ENCODE measurements at regions not wholly inside any gene's neighbourhood (a gene's known extent, or its start where the extent isn't known, plus 50 kb on each side); places are given as distances from the start of the nearest gene placed in this dataset.

DNA sequence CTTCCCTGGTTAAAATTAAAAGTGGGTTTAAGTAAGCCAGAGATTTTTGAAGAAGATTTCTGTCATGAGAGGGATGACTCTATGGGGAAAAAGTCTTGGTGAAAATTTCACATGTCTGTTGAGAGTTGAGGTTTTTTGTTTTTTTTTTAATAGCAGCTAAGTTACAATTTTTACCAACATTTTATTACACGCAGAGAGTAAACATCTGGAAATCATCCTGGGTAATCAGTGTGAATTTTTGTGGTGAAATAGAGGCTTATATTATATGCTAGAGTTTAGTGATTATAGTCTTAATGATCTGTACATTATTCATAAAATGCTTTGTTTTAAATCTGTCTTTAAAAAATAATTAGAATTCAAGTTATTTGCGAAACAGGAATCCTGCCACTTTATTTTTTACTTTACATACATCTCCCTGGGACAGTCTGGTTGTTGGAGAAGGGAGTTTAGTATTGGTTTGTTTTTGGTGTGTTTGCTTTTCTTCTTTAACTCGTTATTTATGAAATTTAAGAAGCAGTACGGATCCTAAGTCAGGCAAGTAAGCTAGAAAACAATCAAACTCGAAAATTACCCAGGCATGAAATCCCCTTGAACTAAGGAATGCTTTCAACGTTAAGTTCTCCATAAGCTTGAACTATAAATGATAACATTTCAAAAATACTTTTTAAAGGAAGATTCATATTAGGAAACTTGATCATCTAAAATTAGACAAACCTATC is 143.4 kb upstream of the TSC22D2 start:
- no peak for DNase-seq

DNA sequence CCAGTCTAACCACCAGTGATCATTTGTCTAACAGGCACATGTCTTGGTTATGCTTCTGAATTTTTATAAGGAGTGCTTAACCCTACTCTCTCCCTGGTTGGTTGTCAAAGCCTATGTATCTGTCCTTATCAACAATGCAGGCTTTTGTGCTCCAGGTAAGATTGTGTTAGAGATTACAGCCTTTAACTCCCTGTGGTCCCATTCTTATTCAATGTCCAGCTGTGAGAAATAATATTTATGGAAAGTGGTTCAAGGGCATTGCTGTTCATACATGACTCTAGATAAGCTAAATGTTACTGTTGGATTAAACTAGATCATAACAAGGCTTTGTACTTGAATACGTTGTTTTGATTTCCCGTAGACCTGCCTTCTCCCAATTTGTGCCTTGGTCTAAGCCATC is 146.1 kb upstream of the TSC22D2 start:
- no peak for DNase-seq

DNA sequence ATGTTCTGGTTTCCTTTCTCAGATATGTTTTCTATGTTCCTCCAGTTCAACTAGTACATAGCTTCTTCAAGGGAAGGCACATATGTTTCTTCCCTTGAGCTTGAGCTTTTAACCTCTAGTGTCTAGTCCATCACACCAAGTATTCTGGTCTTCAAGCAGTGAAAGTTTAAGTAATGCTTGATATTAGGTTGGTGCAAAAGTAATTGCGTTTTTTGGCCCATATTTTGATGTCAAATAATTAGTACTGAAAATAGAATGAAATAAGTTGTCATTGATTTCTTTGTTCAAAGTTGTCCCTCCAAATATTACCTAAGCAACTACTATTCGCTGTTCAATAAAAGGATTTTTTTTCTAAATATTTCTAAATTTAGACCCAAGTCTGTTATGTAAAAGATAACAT is 146.7 kb upstream of the TSC22D2 start:
- DNase-seq, result no peak

DNA sequence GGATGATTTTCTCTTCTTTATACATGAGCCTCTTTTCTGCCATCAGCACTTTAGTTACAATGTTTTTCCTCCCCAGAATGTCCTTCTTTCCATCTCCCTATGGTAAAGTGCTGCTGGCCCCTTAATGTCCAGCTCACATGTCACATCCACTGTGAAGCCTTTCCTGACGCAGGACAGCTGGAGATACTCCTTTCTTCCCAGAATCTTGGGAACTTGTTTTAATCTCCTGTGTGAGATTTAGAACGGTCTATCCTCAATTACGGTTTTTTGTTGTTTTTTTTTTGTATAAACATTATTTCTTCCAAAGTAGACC is 147.7 kb upstream of the TSC22D2 start:
- DNase-seq, result no peak

DNA sequence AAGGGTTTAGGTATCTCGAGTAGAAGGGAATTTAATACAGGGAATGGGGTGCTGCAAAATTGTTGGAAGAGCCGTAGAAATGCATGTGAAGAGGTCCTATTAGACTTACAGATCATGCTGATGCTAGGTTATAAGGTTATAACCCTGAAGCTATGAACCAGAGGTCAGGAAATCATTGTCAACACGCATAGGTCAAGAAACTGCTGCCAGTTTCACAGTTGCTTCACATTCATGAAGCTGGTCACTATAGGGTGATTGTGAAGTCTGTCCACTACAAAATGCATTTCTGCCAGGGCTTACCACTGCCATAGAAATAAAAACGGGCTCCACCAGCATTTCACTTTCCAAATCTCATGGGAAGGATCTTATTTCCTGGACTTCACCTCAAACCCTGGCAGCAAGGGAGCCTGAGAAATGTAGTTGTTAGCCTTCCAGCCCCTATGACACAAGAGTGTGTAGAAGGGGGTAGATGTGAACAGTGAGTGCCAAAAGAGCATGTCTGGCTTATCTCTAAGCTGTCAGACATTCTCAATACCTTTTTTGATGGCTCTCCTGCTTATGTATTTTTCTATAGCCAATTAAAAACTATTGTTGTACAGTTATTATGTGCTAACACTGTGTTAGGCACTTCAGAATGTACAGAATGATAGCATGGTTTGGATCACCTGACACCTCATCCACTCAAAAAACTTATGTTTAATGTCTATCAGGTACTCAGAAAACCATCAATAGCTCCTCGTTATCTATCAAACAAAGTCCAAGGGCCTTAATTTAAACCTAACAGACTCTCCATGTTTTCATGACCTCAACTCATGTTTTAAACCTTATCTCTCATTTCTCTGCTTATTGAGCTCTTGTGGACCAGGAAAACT is 148.3 kb upstream of the TSC22D2 start:
- no peak for DNase-seq

DNA sequence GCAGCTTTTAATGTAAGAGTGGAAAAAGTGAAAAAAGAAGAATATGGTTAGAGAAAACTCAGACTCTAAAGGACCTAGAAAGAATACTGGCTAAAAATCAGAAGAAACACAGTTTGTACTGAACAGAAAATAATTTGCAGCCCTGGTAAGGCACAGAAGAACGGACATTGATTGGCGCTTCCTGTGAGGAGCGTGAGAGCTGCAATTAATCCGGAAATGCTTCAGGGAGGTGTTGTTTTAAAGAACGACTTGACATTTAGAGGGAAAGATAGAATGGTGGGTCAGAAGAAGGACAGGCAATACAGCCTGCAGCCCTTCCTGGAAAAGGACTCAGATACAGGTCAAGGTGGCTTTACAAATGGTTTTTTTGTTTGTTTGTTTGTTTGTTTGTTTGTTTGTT is 151.3 kb upstream of the TSC22D2 start:
- DNase-seq, result no peak

DNA sequence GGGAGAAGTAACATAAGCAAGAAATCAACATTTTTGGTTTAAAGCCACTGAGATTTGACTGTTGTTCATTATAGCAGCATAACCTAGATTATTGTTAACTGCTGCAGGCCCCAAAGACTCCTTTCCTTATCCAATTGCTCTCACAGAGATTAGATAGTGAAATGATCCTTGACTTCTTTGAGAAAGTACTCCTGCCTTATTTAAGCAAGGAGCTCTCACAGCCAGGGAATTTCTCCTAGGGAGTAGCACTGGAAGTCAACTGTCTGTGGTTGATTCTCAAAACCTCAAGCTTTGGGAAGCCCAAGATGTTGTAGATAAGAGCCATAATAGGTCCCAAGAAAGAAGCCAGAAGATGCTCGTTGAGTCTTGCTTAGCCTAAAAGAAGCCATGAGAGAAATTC is 151.8 kb upstream of the TSC22D2 start:
- no peak for DNase-seq

DNA sequence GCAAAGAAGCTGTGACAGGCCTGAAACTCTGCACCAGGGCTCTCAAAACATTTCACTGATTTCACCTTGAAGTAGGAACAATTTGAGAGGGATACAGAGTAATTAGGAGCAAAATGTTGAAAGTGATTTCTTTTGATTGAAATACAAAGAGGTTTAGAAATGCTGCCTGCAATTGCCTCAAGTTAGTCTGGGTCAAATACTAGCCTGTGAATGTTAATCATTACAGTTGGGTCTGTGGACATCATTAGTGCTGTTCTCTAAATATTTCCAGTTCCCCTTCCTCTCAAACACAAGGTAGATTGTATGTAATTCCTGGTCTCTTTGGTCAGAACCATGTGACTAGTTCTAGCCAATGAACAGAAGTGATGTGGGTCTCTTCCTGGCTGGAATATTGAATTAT is 152.3 kb upstream of the TSC22D2 start:
- DNase-seq, result no peak

DNA sequence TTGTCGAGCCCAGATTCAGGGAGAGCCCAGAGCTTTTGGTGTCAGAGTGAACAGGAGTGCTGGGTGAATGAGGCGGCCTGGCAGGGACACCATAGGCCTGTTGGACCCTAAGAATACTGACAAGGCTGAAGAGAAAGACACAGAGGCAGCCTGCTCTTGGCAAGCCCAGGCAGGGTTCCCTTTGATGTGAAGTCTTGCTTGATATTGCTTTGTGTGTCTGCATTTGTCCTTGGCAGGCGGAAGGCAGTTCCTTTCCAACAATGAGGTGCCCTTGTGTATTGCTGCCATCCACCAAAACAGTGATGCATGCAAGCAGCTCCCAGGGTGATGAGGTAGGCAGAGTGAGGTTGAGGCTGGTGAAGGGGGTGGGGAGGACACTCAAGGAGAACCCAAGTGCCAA is 152.7 kb upstream of the TSC22D2 start:
- no peak for DNase-seq

DNA sequence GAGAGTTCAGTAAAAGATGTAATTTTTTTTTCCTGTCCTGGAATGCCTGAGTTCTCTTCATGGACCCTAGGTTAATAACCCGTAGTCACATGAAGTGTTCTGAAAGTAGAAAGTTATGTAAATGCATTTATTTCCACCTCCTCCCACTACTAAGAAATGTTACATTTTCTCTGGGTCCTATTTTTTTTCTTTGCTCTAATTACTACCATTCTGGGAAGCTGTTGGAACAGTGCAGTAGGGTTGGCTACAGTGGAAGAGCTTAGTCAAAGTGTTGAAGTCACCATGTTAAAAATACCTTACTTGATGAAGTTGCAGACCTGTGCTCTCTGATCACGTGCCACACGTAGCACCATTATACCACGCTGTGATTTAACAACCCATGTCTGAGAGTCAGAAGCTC is 153.8 kb upstream of the TSC22D2 start:
- DNase-seq, result no peak

DNA sequence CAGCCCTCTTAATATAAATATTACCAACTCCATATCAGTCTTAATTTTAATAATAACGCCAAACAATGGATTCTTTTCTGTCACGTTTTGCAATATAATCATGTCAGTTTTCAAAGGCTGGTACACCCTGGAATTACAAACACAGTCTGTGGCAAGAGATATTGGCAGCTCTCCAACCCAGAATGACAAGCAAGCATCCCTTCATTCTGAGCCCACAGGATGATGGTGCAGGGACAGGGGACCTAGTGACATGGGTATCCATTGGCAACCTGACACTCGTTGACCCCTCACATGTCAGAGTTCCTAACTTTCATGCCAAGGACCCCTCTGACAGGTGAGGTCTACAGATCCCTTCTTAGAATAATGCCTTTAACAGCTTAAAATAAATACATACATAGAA is 154.5 kb upstream of the TSC22D2 start:
- no peak for DNase-seq

DNA sequence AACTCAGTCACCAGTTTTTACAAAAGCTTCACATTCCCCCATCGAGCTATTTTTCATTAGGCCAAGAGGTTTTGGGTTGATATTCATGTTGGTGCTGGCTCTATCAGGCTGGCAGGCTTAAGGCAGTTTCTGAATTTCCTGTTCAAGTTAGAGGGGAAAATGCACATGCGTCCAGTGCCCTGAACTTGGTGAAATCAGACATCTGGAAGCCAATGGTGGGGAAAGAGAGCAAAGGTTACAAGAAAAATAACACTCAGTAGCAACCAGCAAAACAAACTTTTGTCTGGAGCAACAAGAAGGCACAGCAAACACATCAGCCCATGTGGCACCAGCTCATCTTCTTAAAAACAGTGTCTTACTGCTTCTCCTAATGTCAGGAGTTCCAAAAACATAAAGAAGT is 155.6 kb upstream of the TSC22D2 start:
- DNase-seq, result no peak

DNA sequence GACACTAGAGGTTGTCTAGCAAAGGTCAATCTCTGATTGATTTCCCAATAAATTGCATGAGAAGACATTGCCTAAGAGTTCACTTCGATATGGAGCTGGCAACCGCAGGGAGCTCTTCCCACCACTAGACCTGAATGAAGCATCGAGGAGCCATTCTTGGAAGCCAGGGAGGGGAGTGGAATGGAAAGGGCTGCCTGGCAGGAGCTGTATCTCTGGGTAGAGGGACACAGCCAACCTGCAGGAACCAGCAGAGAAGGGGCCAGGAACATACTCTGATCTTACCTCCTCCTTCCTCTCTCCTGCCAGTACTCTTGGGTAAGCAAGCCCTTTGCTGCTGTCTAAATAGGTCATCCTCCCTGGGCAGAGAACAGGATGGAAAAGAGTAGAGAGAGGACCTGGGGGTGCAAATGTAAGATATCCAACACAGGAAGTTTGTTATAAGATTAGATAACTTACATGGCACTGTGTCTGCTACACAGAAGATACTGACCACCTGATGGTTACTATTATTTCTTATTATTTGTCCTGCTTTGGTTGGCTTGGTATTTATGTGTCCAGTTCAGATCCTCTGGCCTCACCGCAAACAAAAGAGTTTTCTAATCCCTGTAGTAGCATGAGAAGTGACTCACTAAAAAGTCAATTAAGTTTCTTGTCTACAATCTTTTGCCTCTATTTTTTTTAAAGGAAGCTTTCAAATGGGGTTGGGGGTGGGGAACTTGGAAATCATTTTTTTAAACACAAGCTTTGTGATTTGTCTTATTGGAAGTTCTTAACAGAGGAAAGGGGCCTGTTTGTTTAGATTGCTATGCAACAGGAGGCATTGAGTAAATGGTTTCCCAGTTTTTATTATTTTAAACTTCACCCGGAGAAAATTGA is 156.7 kb upstream of the TSC22D2 start:
- no peak for DNase-seq

DNA sequence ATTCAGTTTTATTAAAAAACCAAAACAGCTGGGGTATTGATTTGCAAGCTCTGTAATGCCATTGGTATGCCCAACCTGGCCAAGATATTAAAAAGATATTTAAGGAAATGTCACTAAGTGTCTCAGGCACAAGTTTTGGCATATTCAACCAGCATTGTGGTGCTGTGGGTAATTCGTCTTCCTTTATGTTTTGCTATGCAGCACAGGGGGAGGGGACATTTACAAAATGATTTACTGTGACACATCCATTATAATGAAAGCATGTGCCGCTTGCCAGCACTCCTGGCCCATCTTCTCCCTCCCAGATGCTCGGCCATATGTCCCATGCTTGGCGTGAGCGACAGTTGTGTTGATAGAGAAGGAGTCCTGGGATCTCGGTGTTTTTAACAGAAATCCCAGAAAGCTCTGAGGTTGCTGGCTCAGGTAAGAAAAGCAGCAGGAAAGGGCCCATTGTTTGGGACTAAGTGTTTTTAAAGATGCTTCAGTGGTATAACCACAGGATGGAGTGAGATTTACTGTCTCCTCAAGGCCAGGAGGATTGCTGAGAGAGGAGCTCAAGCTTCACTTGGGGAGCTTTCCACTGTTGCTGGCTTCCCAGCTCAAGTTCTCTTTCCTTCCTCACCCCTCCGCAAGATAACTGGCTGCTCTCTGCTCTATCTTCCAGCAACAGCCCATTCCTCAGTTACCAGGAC is 158.2 kb upstream of the TSC22D2 start:
- DNase-seq, result no peak

DNA sequence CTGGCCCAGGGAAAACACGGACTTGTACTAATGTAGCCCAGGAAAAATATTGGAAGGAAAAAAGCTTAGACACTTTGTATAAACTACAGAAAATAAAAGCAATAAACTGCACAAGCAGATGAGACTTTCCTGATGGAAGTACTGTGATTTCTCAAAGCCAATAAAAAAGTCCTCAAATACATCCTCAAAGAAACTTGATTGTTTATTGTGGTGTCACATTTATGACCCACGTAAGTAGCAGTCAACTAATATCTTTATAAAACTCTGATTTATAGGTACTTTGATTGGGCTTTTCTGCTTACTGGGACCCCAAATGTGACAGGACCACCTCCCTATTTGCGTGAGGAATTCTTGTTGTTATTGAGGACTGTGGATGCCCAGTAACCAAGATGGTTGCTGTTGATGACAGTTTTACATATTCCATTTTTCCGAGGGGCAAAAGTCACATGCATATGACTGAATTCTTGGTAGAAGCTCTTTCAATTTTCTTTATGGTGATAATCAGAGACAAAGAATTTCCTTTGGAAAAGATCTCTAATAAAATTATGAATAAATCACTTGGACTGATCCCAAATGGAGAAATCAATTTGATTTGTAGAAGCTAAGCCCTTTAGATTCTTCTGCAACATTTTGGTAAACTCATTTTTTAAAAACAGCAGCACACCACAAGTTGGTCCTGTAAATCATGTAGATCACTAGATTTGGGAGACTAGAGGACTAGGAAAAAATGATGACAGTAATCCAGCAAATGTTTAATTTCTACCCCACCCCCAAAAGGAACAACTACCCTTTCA is 159.0 kb upstream of the TSC22D2 start:
- DNase-seq, result no peak

DNA sequence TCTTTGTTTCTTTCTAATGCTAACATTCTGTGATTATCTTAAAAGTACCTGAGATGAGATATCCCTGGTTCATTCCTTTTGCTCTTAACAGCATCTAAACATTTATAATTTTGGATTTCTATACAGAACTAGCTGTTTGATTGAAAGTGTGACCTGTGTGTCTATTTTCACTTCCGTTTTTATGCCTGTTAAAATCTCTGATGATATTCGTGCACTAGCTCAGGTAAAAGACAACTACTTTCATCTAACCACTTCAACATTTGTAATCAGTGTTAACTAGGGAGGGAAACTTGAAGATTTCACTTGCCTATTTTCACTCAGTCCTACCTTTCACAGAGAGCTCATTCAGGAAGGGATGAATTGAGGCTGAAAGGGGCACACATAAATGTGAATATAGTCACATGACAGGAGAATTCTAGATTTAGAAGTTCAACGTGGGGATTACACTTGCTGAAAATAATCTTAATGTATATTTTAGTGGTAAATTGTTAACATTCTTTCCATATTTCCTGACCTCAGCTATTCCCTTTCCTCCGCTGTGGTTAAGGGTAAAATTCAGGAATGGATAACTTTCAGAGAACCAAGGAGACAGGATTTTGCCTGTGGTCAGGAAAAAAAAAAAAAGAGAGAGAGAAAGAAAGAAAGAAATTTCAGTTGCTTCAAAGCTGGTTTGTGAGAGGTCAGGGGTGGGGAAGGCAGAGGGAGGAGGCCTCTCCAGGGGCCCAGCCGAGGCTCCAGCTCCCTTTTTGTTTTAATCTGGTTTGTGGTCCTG is 159.8 kb upstream of the TSC22D2 start:
- no peak for DNase-seq

DNA sequence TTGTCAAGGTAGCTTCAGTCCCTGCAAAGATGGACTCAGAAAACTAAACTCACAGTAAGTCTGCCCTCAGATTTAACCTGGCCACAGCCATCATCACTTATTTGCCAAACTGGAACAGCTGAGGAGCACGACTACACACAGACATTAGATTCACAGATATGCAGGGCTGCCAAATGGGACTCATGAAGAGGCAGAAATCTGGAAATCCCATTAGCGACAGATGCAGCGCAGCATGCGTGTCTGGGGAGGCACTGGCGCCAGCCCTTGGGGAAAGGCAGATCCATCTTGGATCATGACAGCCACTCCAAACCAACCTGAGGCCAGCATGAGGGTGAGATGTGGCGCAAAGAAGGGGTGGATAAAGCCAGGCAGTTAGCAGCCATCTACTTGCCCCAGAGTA is 160.7 kb upstream of the TSC22D2 start:
- DNase-seq, result no peak

DNA sequence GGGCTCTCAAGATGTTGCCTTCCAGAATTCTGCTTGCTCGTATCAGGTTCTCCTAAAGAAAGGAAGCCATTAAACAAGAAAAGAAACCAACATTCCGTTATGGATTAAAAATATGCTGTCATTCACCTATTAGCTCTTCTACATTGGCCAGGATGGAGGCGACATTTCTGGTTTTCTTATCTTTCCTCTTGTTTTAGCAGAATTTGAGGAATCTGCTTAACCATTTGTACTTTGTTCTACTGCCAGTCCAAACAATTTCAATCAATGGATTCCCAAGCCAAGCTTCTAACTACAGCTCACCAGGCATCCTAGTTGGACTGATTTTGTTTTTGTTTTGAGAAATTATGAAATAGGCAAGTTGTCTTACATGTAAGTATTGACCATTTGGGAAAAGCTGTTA is 164.6 kb upstream of the TSC22D2 start:
- no peak for DNase-seq

DNA sequence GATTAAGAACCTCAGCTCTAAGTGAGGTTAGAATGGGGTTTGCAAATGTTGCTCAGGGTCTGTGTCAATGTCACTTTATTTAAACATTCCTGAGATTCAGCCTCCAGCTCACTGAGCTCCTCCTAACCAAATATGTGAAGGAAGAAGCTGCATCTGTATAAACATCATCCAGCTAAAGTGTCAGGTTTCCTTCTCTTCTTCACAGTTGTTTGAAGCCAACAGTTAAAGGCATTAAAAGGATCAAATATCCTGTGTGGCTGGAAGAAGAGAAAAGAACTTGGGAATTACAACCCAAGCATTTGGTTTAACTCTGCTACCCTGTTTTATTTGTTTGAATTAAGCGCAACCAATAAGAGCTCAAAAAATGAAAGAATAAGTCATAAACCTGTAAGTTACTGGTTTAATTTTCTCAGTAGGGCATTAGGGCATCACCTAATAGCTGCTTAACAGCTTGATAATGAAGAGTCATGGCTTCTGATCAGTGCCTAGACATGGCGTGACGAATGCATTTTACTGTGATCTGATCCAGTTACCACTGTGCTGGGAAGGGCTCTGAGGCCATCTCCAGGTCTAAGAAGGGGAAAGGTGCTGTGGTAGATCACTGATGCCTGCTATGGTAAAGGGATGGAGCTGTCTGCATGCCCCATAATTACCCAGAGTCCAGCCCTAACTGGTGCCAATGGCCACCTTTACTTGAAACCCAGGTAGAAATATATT is 165.7 kb upstream of the TSC22D2 start:
- DNase-seq, result no peak

DNA sequence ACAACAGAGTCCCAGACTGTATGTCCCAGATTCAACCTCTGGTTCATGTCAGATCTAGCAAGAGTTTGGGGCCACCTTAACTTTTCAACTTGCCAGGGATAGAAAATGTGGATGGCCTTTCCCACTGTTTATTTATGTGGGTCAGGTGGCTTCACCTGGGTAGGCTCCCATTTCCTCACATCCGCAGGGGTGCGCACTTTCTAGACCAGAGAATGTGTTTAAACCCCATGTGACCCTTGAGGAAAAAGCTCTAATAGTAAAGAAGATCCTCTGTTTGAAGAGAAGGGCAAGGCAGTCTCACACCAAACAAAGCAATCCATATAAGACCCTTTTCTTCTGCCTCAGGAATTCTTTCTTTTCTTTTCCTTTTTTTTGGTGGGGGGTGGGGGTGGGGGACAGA is 167.2 kb upstream of the TSC22D2 start:
- DNase-seq, result no peak

DNA sequence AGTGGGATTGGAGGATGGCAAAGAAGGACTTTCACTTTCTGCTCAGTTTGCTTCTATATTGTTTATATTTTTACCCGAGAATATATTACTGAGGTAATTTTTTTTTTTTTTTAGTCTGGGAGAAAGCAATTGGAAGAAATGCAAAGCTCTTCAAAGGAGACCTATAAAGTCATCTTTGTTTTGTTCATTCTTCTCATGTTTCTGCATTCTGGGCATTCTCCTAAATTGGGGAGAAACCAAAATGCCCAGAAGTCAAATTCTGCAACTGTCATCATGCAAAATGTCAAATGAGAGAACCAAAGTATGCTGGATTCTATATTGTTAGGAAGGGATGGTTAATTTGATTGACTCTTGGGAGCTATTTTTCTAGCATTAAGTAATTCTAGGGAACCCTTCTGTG is 168.3 kb upstream of the TSC22D2 start:
- DNase-seq, result no peak

Data from CD4-positive, alpha-beta T cell treated with Interleukin-10 for 1 hour (primary cell).